Hindlimb muscle (tissue), 1 donor: ENCODE measurements at regions not wholly inside any gene's neighbourhood (a gene's known extent, or its start where the extent isn't known, plus 50 kb on each side); places are given as distances from the start of the nearest gene placed in this dataset.

ENCODE experiments used
- DNase-seq: peaks from one replicate; pipeline ENCODE4 v3.0.0-alpha.2; 2013

GRCh38 chr12:92218394-92219077 is 72.9 kb upstream of the BTG1 start:
- no peak for DNase-seq

GRCh38 chr12:92216092-92216491 is 70.4 kb upstream of the BTG1 start:
- no peak for DNase-seq

GRCh38 chr12:92215358-92215757 is 69.7 kb upstream of the BTG1 start:
- no peak for DNase-seq

- DNase-seq = no peak
These were observed 67.5 kb upstream of the BTG1 start for GRCh38 chr12:92213166-92213565.

GRCh38 chr12:92210071-92210470 is 64.4 kb upstream of the BTG1 start:
- DNase-seq = no peak

- DNase-seq = no peak
These were observed 63.0 kb upstream of the BTG1 start for GRCh38 chr12:92208613-92209121.

GRCh38 chr12:92206596-92206995 is 61.0 kb upstream of the BTG1 start:
- no peak for DNase-seq

- DNase-seq = no peak
These were observed 60.4 kb upstream of the BTG1 start for GRCh38 chr12:92206011-92206410.

- no peak for DNase-seq
These were observed 54.4 kb upstream of the BTG1 start for GRCh38 chr12:92199819-92200576.

GRCh38 chr12:92197815-92198214 is 52.2 kb upstream of the BTG1 start:
- DNase-seq = no peak

GRCh38 chr12:92196368-92196767 is 50.7 kb upstream of the BTG1 start:
- DNase-seq = no peak
